NOMO-1 (cell line): ENCODE measurements at regions not wholly inside any gene's neighbourhood (a gene's known extent, or its start where the extent isn't known, plus 50 kb on each side); places are given as distances from the start of the nearest gene placed in this dataset.
"Not testable (repeated sequence)": the region's sequence is repeated elsewhere in the genome, so short reads cannot be mapped to it uniquely, and the experiment has no call there.

Source experiments
- DNase-seq, 2 experiments: peaks; one replicate each; lab custom pipeline; 2025; ENCODE audit not compliant: unreplicated experiment in 2 of 2; lab: John Stamatoyannopoulos, UW

- DNase-seq: no peak
These were observed 231.4 kb upstream of the POU1F1 start for GRCh38 chr3:87507753-87508152.

- DNase-seq: peak; percentile 1 to 21
These were observed 227.6 kb upstream of the POU1F1 start for GRCh38 chr3:87503900-87504498.

- DNase-seq: no peak
These were observed 224.7 kb upstream of the POU1F1 start for GRCh38 chr3:87501076-87501475.

GRCh38 chr3:87498358-87499080 lies 222.1 kb upstream of the POU1F1 start:
- no peak for DNase-seq

- no peak for DNase-seq
These were observed 219.6 kb upstream of the POU1F1 start for GRCh38 chr3:87495938-87496337.

- no peak for DNase-seq
These were observed 217.9 kb upstream of the POU1F1 start for GRCh38 chr3:87494264-87494663.

- no peak for DNase-seq
These were observed 215.5 kb upstream of the POU1F1 start for GRCh38 chr3:87491843-87492242.

GRCh38 chr3:87489892-87490291 lies 213.5 kb upstream of the POU1F1 start:
- no peak for DNase-seq

- DNase-seq: no peak
These were observed 212.4 kb upstream of the POU1F1 start for GRCh38 chr3:87488765-87489164.

GRCh38 chr3:87486635-87487034 lies 210.3 kb upstream of the POU1F1 start:
- not testable (repeated sequence) for DNase-seq

- DNase-seq: no peak
These were observed 209.7 kb upstream of the POU1F1 start for GRCh38 chr3:87486115-87486514.

- no peak for DNase-seq
These were observed 202.3 kb upstream of the POU1F1 start for GRCh38 chr3:87478716-87479115.

- no peak for DNase-seq
These were observed 197.6 kb upstream of the POU1F1 start for GRCh38 chr3:87473944-87474343.

- DNase-seq: no peak
These were observed 192.6 kb upstream of the POU1F1 start for GRCh38 chr3:87468938-87469337.

- no peak for DNase-seq
These were observed 191.9 kb upstream of the POU1F1 start for GRCh38 chr3:87468235-87468634.

GRCh38 chr3:87462228-87462627 lies 185.8 kb upstream of the POU1F1 start:
- no peak for DNase-seq

GRCh38 chr3:87461443-87461842 lies 185.1 kb upstream of the POU1F1 start:
- DNase-seq: no peak

- DNase-seq: no peak
These were observed 184.7 kb upstream of the POU1F1 start for GRCh38 chr3:87461036-87461435.

GRCh38 chr3:87448558-87448957 lies 172.2 kb upstream of the POU1F1 start:
- DNase-seq: no peak

- no peak for DNase-seq
These were observed 170.5 kb upstream of the POU1F1 start for GRCh38 chr3:87446849-87447387.

- no peak for DNase-seq
These were observed 166.1 kb upstream of the POU1F1 start for GRCh38 chr3:87442470-87442869.

- no peak for DNase-seq
These were observed 161.4 kb upstream of the POU1F1 start for GRCh38 chr3:87437765-87438164.
